GM12873 (cell line): ENCODE measurements at regions not wholly inside any gene's neighbourhood (a gene's known extent, or its start where the extent isn't known, plus 50 kb on each side); places are given as distances from the start of the nearest gene placed in this dataset.

ENCODE experiments used
- TF ChIP-seq, protein P1 (sequence below): IDR thresholded peaks from 2 replicates; pipeline ENCODE4 v1.5.1; 2012; ENCODE audit warnings: low read depth, mild to moderate bottlenecking, moderate library complexity, low read length, control low read depth; ENCODE audit not compliant: insufficient read depth; ENCODE audit errors: missing control alignments

DNA sequence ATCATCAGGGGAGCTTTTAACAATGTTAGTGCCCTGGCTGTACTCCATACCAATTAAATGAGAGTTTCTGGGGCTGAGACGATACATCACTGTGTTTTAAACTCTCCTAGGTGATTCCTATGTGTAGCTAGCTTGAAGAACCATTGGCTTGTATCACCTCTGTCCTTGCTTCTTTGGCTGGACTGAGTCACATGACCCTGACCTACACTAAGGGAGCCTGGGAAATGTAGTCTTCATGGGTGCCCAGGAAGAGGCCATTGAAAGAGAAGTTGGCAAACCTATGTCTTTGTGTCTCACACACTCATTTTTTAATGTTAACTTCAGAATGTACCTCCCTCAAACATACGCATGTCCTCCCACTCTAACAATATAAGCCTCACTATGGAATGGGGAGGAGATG is 506.6 kb downstream of the DHX35 start:
- TF ChIP-seq, protein P1, sequence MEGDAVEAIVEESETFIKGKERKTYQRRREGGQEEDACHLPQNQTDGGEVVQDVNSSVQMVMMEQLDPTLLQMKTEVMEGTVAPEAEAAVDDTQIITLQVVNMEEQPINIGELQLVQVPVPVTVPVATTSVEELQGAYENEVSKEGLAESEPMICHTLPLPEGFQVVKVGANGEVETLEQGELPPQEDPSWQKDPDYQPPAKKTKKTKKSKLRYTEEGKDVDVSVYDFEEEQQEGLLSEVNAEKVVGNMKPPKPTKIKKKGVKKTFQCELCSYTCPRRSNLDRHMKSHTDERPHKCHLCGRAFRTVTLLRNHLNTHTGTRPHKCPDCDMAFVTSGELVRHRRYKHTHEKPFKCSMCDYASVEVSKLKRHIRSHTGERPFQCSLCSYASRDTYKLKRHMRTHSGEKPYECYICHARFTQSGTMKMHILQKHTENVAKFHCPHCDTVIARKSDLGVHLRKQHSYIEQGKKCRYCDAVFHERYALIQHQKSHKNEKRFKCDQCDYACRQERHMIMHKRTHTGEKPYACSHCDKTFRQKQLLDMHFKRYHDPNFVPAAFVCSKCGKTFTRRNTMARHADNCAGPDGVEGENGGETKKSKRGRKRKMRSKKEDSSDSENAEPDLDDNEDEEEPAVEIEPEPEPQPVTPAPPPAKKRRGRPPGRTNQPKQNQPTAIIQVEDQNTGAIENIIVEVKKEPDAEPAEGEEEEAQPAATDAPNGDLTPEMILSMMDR = no peak

DNA sequence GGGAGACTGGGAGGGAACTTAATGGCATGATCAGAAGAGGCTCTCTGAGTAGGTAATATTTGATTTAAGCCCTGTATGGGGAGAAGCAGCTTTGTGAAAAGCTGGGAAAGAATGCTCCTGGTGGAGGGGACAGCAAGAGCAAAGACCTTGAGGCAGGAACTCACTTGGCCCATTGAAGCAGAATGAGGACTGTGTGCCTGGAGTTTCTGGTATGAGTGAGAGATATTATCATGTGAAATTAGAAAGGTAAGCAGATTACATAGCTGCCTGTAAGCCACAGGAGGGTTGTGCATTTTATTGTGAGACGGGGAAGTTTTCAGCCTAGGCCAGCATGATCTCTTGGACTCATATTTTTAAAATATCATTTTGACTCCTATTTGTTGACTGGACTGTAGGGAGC is 502.1 kb downstream of the DHX35 start:
- TF ChIP-seq, protein P1 = no peak

DNA sequence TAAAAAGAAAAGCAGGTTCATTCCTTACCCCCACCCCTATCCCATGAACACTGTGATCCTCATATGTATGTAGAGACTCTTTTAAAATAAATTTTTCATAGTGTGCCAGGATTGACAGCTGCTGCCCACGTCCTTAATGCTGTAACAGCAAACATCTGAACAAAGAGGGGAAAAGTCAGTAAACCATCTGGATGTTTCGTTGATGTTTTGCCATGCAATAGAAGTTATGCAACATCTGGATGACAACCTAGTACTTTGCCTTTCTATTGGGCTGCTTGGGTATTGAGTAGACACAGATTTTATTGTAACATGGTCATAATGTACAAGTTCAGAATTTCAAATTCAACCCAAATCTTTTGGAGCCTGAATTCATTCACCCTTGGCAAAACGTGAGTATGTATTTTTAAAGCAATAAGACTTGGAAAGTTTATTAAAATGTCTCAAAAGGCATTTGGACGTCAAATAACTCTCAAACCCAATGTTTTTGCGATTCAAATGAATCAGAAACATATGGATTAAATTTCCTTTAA is 500.3 kb downstream of the DHX35 start:
- TF ChIP-seq, protein P1 = no peak

DNA sequence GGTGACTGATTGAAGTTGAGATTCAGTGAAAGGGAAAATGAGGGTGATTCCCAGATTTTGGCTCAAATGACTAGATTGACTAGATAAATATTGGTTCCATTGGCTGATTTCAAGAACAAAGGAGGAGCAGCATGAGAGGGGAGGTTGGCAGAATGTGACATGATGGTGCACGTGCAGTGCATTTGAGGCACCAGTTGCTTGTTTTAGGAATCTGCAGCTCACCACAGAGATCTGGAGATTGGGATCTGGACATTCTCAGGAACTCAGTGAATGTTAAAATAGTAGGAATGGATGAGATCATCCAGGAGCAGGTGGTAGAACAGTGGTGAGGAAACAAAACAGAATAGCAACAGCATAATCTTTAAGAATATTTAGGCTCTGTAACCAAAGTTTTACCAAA is 496.3 kb downstream of the DHX35 start:
- TF ChIP-seq, protein P1 = no peak

DNA sequence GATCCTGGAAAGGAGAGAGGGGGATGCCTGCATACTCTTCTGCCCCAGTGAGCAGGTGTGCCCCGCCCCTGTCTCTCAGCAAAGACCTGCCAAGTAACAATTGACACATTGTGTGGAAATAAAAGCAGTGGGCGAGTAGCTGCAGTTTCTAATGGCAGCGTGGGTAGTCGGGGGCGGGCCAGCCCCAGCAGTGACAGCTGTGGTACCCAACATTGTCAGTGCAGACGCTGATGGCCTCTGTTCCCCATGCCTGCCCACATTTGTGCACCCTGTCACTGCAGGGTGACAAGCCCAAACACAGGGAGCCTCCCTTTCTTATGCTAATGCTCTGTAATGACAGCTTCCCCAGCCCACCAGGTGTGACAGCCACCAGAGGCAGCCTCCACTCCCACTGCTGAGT is 491.7 kb downstream of the DHX35 start:
- TF ChIP-seq, protein P1 = no peak

DNA sequence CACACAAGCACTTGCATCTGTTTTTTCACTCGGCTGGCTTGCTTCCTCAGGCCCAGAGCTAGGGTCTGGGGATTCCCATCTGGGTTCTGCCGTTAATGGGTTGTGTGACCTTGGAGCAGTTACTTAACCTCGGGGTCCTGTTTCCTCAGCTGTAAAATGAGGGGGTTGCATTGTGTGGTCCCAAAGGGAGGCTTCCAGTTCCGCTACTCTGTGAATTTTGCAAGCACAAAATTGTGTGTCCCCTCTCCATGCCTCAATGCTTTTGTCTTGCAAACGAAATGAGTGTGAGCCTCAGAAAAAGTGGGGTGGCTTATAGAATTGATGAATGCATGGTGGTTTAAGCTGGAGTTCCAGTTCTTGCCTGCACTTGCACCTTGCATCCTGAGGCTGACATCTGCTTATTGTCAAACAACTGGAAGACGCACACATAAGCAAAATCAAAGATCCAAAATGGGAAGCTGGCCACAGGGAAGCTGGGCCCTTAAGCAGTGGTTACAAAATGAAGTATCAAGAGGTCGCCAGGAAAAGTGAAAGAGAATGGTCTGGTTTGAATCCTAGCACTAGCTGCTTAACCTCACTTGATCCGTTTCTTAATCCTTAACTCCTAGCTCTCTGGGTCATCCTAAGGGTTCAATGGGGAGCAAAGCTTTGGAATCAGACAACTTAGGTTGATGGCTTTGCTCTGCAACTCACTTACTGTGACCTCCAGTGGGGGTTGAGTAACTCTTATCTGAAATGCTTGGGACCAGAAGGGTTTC is 490.6 kb downstream of the DHX35 start:
- TF ChIP-seq, protein P1 = no peak

DNA sequence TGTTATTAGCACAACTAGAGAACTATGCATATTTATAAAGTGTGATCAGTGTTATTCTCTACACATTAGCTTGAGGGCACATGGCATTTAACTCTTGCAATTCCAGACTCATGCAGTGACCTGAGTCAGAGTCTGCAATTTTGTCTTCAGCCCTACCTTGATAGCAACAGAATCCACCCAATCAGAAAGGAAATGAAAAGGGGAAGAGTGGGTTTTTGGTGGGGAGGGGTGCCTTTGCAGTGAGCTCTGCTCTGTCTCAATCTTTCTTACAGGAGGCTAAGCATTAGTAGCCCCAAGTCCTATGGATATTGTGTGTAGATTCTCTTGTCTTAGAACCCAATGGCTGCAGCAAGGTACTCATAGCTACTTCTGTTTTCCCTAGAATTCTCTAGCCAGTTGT is 489.2 kb downstream of the DHX35 start:
- TF ChIP-seq, protein P1 = no peak
